ENCODE measurements at regions not wholly inside any gene's neighbourhood (a gene's known extent, or its start where the extent isn't known, plus 50 kb on each side); places are given as distances from the start of the nearest gene placed in this dataset.
"Not testable (repeated sequence)": the region's sequence is repeated elsewhere in the genome, so short reads cannot be mapped to it uniquely, and the experiment has no call there.

DNA sequence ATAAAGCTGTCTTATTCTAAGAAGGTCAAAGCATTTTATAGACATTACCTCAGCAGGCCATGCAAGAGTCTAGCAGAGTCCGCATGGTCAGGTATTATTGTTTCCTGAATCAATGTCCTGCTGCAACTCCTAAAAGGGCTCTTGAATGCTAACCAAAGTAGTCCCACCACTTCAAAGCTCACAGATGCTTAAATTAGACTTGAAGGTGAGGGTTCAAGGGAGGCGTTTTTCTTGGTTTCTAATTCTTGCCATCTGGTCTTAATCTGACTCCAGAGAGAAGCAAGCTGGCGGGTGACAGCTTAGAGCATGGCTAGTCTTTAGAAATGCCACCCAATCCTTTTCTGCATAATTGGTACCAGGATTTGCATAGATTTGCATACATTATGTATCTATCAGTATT, 226.3 kb downstream of the MREG start:
- DNase-seq (peak in 3 of 5 donors; percentile 17 to 60 (median 41)), FAIRE-seq (no peak)
- Histone ChIP-seq H3K9me3 (ENCODE audit: control insufficient read depth in 2 of 3, insufficient read depth in 1 of 3, low read length in 3 of 3) (no peaks in the 10 kb centered on the region), H3K4me3 (ENCODE audit: low read length in 3 of 3) (no peak overlapping the region), H3K27me3 (ENCODE audit: control insufficient read depth, insufficient read depth, low read length) (no peaks in the 10 kb centered on the region), H3K27ac (ENCODE audit: low read depth in 2 of 2, low read length in 2 of 2) (no peak overlapping the region), H3K36me3 (ENCODE audit: control insufficient read depth in 2 of 3, insufficient read depth in 3 of 3, low read length in 3 of 3) (no peaks in the 10 kb centered on the region), H3K4me1 (ENCODE audit: control insufficient read depth in 2 of 3, insufficient read depth in 2 of 3, low read depth in 1 of 3, low read length in 3 of 3) (peaks cover 0 to 3% (median 0%) of the 10 kb centered on the region in 3 donors), H3K9ac (ENCODE audit: low read length in 3 of 3) (no peak overlapping the region)
- intact Hi-C loops (cut with DNase I) = no loop called here
- TF ChIP-seq CTCF (IDR thresholded peaks at IDR 0.05; ENCODE audit: borderline replicate concordance, extremely low read depth, insufficient read depth) = no peak

GRCh38 chr2:215784371-215784783, 229.0 kb downstream of the MREG start:
- Histone ChIP-seq H3K4me1 (ENCODE audit: control insufficient read depth in 2 of 3, insufficient read depth in 2 of 3, low read depth in 1 of 3, low read length in 3 of 3) (peaks cover 0 to 3% (median 0%) of the 10 kb centered on the region in 3 donors), H3K9ac (ENCODE audit: low read length in 3 of 3) (no peak overlapping the region), H3K36me3 (ENCODE audit: control insufficient read depth in 2 of 3, insufficient read depth in 3 of 3, low read length in 3 of 3) (no peaks in the 10 kb centered on the region), H3K9me3 (ENCODE audit: control insufficient read depth in 2 of 3, insufficient read depth in 1 of 3, low read length in 3 of 3) (no peaks in the 10 kb centered on the region), H3K27me3 (ENCODE audit: control insufficient read depth, insufficient read depth, low read length) (no peaks in the 10 kb centered on the region), H3K27ac (ENCODE audit: low read depth in 2 of 2, low read length in 2 of 2) (no peak overlapping the region), H3K4me3 (ENCODE audit: low read length in 3 of 3) (no peak overlapping the region)
- DNase-seq = peak in 4 of 5 donors; percentile 56 to 85 (median 72)
- intact Hi-C loops (cut with DNase I) = no loop called here
- FAIRE-seq = no peak
- TF ChIP-seq CTCF (IDR thresholded peaks at IDR 0.05; ENCODE audit: borderline replicate concordance, extremely low read depth, insufficient read depth) = no peak

DNA sequence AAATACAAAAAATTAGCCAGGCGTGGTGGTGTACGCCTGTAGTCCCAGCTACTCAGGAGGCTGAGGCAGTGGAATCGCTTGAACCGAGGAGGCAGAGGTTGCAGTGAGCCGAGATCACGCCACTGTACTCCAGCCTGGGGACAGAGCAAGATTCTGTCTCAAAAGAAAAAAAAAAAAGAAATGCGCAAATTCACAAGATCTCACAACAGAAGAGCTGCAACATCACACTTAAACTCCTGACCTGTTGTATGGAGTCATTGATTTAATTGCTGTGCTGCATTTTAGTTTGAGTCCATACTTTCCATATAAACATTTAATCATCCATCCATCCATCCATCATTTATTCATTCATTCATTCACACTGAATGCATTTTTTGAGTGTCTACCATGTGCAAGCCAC, 229.7 kb downstream of the MREG start:
- H3K36me3 ChIP-seq (ENCODE audit: control insufficient read depth in 2 of 3, insufficient read depth in 3 of 3, low read length in 3 of 3); H3K27me3 ChIP-seq (ENCODE audit: control insufficient read depth, insufficient read depth, low read length); H3K27ac ChIP-seq (ENCODE audit: low read depth in 2 of 2, low read length in 2 of 2); H3K9me3 ChIP-seq (ENCODE audit: control insufficient read depth in 2 of 3, insufficient read depth in 1 of 3, low read length in 3 of 3); H3K9ac ChIP-seq (ENCODE audit: low read length in 3 of 3); DNase-seq; H3K4me3 ChIP-seq (ENCODE audit: low read length in 3 of 3); H3K4me1 ChIP-seq (ENCODE audit: control insufficient read depth in 2 of 3, insufficient read depth in 2 of 3, low read depth in 1 of 3, low read length in 3 of 3); FAIRE-seq; intact Hi-C loops (cut with DNase I): not testable (repeated sequence)

DNA sequence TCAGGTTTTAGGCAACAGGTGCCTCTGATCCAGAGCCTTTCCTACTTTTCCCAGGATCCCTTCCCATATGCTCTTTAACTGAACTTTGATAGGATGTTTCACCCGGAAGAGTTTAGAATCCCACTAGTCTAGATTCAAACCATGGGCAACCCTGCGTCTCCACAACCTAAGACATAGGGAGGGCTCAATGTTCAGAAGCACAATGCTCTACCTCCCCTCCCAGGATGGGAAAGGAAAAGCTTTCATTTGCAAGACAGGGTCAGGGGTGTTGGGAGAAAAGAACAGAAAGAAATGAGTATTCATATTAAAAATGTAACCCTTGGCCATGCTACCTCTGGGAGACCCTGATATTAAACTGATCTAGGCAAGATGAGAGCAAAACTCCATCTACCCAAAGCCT, 230.4 kb downstream of the MREG start:
- FAIRE-seq (no peak), DNase-seq (no peak)
- no peak for TF ChIP-seq CTCF (IDR thresholded peaks at IDR 0.05; ENCODE audit: borderline replicate concordance, extremely low read depth, insufficient read depth)
- Histone ChIP-seq H3K4me3 (ENCODE audit: low read length in 3 of 3) (no peak overlapping the region), H3K27me3 (ENCODE audit: control insufficient read depth, insufficient read depth, low read length) (no peaks in the 10 kb centered on the region), H3K36me3 (ENCODE audit: control insufficient read depth in 2 of 3, insufficient read depth in 3 of 3, low read length in 3 of 3) (no peaks in the 10 kb centered on the region), H3K9me3 (ENCODE audit: control insufficient read depth in 2 of 3, insufficient read depth in 1 of 3, low read length in 3 of 3) (no peaks in the 10 kb centered on the region), H3K4me1 (ENCODE audit: control insufficient read depth in 2 of 3, insufficient read depth in 2 of 3, low read depth in 1 of 3, low read length in 3 of 3) (peaks cover 0 to 3% (median 0%) of the 10 kb centered on the region in 3 donors), H3K27ac (ENCODE audit: low read depth in 2 of 2, low read length in 2 of 2) (no peak overlapping the region), H3K9ac (ENCODE audit: low read length in 3 of 3) (no peak overlapping the region)
- intact Hi-C loops (cut with DNase I) = no loop called here
